Breast epithelium (tissue), 3 donors: ENCODE measurements at regions not wholly inside any gene's neighbourhood (a gene's known extent, or its start where the extent isn't known, plus 50 kb on each side); places are given as distances from the start of the nearest gene placed in this dataset.

Experiments
- CTCF ChIP-seq, 3 donors: fragments of 450-650 bp; IDR thresholded peaks; one replicate each; pipeline ENCODE4 v1.5.1; 2016 to 2017; ENCODE audit warnings: antibody characterized with exemption in 3 of 3, mild to moderate bottlenecking in 3 of 3, moderate library complexity in 3 of 3
- POLR2AphosphoS5 ChIP-seq, 3 donors: sonication (generic); formaldehyde crosslinking; IDR thresholded peaks; one replicate each; pipeline ENCODE4 v1.6.1; 2017; ENCODE audit warnings: antibody characterized with exemption in 3 of 3

- TF ChIP-seq CTCF (IDR thresholded peaks at IDR 0.05) (no peak), POLR2AphosphoS5 (IDR thresholded peaks at IDR 0.05) (no peak)
Measured at GRCh38 chr2:212939777-212940531, 211.5 kb downstream of the IKZF2 start.
